ENCODE measurements at regions not wholly inside any gene's neighbourhood (a gene's known extent, or its start where the extent isn't known, plus 50 kb on each side); places are given as distances from the start of the nearest gene placed in this dataset.

GRCh38 chr12:46103559-46104383, 113.4 kb upstream of the SCAF11 start:
- H3K4me3 Mint-ChIP-seq = no peak overlapping the region
- H3K9me3 Mint-ChIP-seq = peaks cover 1% of the 10 kb centered on the region
- no peaks in the 10 kb centered on the region for H3K4me1 Mint-ChIP-seq (ENCODE audit: low read depth)
- H3K27ac Mint-ChIP-seq = no peak overlapping the region
- no peaks in the 10 kb centered on the region for H3K27me3 Mint-ChIP-seq (ENCODE audit: low read depth)
- no peaks in the 10 kb centered on the region for H3K36me3 Mint-ChIP-seq (ENCODE audit: low read depth)

- Mint-ChIP-seq H3K36me3 (ENCODE audit: low read depth) (no peaks in the 10 kb centered on the region), H3K4me1 (ENCODE audit: low read depth) (no peaks in the 10 kb centered on the region), H3K27ac (no peak overlapping the region), H3K9me3 (peaks cover 5% of the 10 kb centered on the region), H3K4me3 (no peak overlapping the region), H3K27me3 (ENCODE audit: low read depth) (peaks cover 10% of the 10 kb centered on the region)
Measured at GRCh38 chr12:46101485-46101869, 111.1 kb upstream of the SCAF11 start.

GRCh38 chr12:46100551-46101484, 110.4 kb upstream of the SCAF11 start:
- no peaks in the 10 kb centered on the region for H3K4me1 Mint-ChIP-seq (ENCODE audit: low read depth)
- peaks cover 10% of the 10 kb centered on the region for H3K27me3 Mint-ChIP-seq (ENCODE audit: low read depth)
- peaks cover 5% of the 10 kb centered on the region for H3K9me3 Mint-ChIP-seq
- H3K4me3 Mint-ChIP-seq = no peak overlapping the region
- no peaks in the 10 kb centered on the region for H3K36me3 Mint-ChIP-seq (ENCODE audit: low read depth)
- H3K27ac Mint-ChIP-seq = no peak overlapping the region

GRCh38 chr12:46089414-46090162, 99.2 kb upstream of the SCAF11 start:
- H3K36me3 Mint-ChIP-seq (ENCODE audit: low read depth) = peaks cover 2% of the 10 kb centered on the region
- H3K4me1 Mint-ChIP-seq (ENCODE audit: low read depth) = no peaks in the 10 kb centered on the region
- H3K27ac Mint-ChIP-seq = no peak overlapping the region
- no peaks in the 10 kb centered on the region for H3K27me3 Mint-ChIP-seq (ENCODE audit: low read depth)
- peaks cover 27% of the 10 kb centered on the region for H3K9me3 Mint-ChIP-seq
- no peak overlapping the region for H3K4me3 Mint-ChIP-seq

GRCh38 chr12:46087916-46088439, 97.6 kb upstream of the SCAF11 start:
- Mint-ChIP-seq H3K4me1 (ENCODE audit: low read depth) (no peaks in the 10 kb centered on the region), H3K36me3 (ENCODE audit: low read depth) (peaks cover 2% of the 10 kb centered on the region), H3K27me3 (ENCODE audit: low read depth) (no peaks in the 10 kb centered on the region), H3K9me3 (peaks cover 28% of the 10 kb centered on the region), H3K4me3 (no peak overlapping the region), H3K27ac (no peak overlapping the region)

- H3K4me1 Mint-ChIP-seq (ENCODE audit: low read depth) = no peaks in the 10 kb centered on the region
- no peaks in the 10 kb centered on the region for H3K27me3 Mint-ChIP-seq (ENCODE audit: low read depth)
- peaks cover 13% of the 10 kb centered on the region for H3K9me3 Mint-ChIP-seq
- no peak overlapping the region for H3K27ac Mint-ChIP-seq
- peaks cover 2% of the 10 kb centered on the region for H3K36me3 Mint-ChIP-seq (ENCODE audit: low read depth)
- no peak overlapping the region for H3K4me3 Mint-ChIP-seq
Measured at GRCh38 chr12:46084666-46085631, 94.6 kb upstream of the SCAF11 start.

GRCh38 chr12:46082490-46083200, 92.3 kb upstream of the SCAF11 start:
- peaks cover 21% of the 10 kb centered on the region for H3K9me3 Mint-ChIP-seq
- H3K27me3 Mint-ChIP-seq (ENCODE audit: low read depth) = no peaks in the 10 kb centered on the region
- no peak overlapping the region for H3K27ac Mint-ChIP-seq
- no peak overlapping the region for H3K4me3 Mint-ChIP-seq
- H3K4me1 Mint-ChIP-seq (ENCODE audit: low read depth) = no peaks in the 10 kb centered on the region
- H3K36me3 Mint-ChIP-seq (ENCODE audit: low read depth) = peaks cover 2% of the 10 kb centered on the region

DNA sequence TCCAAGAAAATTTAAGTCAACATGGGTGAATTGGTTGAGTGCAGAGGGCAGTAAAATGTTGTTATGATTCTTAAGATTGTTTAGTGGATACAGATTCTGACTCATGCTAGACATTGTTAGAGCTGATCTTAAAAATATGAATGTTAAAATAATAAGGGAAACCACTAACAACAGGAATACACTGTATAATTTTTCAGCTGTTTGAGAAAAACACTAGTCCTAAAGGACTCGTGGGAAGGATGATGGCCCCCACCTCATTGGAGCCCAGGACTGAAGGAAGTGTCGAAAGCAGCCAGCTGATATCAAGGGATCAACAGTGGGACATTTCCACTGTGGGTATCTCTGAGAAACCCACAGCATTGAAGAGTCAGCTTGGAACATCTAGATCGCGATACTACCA, 82.9 kb upstream of the SCAF11 start:
- no peak overlapping the region for H3K4me3 Mint-ChIP-seq
- H3K36me3 Mint-ChIP-seq (ENCODE audit: low read depth) = no peaks in the 10 kb centered on the region
- no peaks in the 10 kb centered on the region for H3K27me3 Mint-ChIP-seq (ENCODE audit: low read depth)
- no peak overlapping the region for H3K27ac Mint-ChIP-seq
- peaks cover 7% of the 10 kb centered on the region for H3K4me1 Mint-ChIP-seq (ENCODE audit: low read depth)
- peaks cover 2% of the 10 kb centered on the region for H3K9me3 Mint-ChIP-seq

- H3K4me1 Mint-ChIP-seq (ENCODE audit: low read depth) = peaks cover 7% of the 10 kb centered on the region
- no peaks in the 10 kb centered on the region for H3K36me3 Mint-ChIP-seq (ENCODE audit: low read depth)
- H3K27me3 Mint-ChIP-seq (ENCODE audit: low read depth) = no peaks in the 10 kb centered on the region
- H3K27ac Mint-ChIP-seq = no peak overlapping the region
- no peaks in the 10 kb centered on the region for H3K9me3 Mint-ChIP-seq
- no peak overlapping the region for H3K4me3 Mint-ChIP-seq
Measured at GRCh38 chr12:46071769-46072624, 81.6 kb upstream of the SCAF11 start.

GRCh38 chr12:46071335-46071734, 81.0 kb upstream of the SCAF11 start:
- Mint-ChIP-seq H3K27me3 (ENCODE audit: low read depth) (no peaks in the 10 kb centered on the region), H3K4me1 (ENCODE audit: low read depth) (peaks cover 7% of the 10 kb centered on the region), H3K36me3 (ENCODE audit: low read depth) (no peaks in the 10 kb centered on the region), H3K27ac (no peak overlapping the region), H3K4me3 (no peak overlapping the region), H3K9me3 (no peaks in the 10 kb centered on the region)

- no peak overlapping the region for H3K4me3 Mint-ChIP-seq
- H3K27ac Mint-ChIP-seq = no peak overlapping the region
- no peaks in the 10 kb centered on the region for H3K36me3 Mint-ChIP-seq (ENCODE audit: low read depth)
- H3K4me1 Mint-ChIP-seq (ENCODE audit: low read depth) = peaks cover 4% of the 10 kb centered on the region
- H3K27me3 Mint-ChIP-seq (ENCODE audit: low read depth) = no peaks in the 10 kb centered on the region
- no peaks in the 10 kb centered on the region for H3K9me3 Mint-ChIP-seq
Measured at GRCh38 chr12:46067094-46067493, 76.7 kb upstream of the SCAF11 start.

- Mint-ChIP-seq H3K4me3 (no peak overlapping the region), H3K27ac (no peak overlapping the region), H3K27me3 (ENCODE audit: low read depth) (no peaks in the 10 kb centered on the region), H3K9me3 (no peaks in the 10 kb centered on the region), H3K36me3 (ENCODE audit: low read depth) (no peaks in the 10 kb centered on the region), H3K4me1 (ENCODE audit: low read depth) (no peaks in the 10 kb centered on the region)
Measured at GRCh38 chr12:46065412-46066166, 75.2 kb upstream of the SCAF11 start.

Data from T-helper 1 cell treated with Interleukin-12 subunit alpha and Interleukin-12 subunit beta and Interleukin-4 antibody, amounts not matched to agents 30 μg/mL and 1 μg/mL, for 36 hours (primary cell).